ENCODE measurements at regions not wholly inside any gene's neighbourhood (a gene's known extent, or its start where the extent isn't known, plus 50 kb on each side); places are given as distances from the start of the nearest gene placed in this dataset.

DNA sequence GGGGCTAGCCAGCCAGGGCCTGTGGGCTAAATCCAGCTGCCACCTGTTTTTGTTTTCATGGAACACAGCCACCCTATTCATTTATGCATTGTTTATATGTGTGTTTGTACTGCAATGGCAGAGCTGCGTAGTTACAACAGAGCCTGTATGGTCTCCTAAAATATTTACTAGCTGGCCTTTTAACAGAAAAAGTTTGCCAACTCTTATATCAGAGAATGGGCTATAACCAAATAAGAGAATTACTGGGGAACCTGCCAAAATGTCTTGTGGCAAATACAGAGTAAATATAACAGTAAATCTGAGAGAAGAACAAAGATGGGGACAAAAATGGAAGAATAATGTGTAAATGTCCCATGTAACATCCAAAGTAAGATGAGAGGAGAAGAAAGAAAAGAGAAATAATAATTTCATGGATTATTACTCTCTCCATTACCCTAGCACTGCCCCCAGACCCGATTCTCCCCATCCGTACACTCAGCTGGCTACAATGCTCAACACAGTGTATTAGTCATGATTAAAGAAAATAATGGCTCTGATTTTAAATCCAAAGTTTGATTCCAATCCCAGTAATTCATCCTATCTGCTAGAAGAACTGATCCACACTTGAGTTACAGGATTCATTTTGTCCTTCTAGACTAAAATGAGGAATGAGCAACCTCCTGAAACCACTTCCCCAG, 249.3 kb downstream of the LRATD1 start:
- H4K91ac ChIP-seq (replicated peaks; ENCODE audit: insufficient read length, low read length): no peak overlapping the region
- H2AK5ac ChIP-seq (ENCODE audit: low read depth, low read length): no peak overlapping the region
- CTCF ChIA-PET (ENCODE audit: partially characterized antibody): interaction anchor here (1.3 kb wide), 2 partner anchors 12 to 22 kb away, joined by 3 to 5 read pairs; no protein-coding TSS in a partner anchor
- no peak overlapping the region for H3K4me3 ChIP-seq (ENCODE audit: extremely low read depth in 1 of 4, insufficient read depth in 2 of 4, low read depth in 3 of 4, low read length in 4 of 4)
- H4K20me1 ChIP-seq (replicated peaks in 1 of 2; ENCODE audit: control insufficient read depth in 1 of 2, insufficient read depth in 2 of 2, low read length in 2 of 2): no peaks in the 10 kb centered on the region
- H3K27ac ChIP-seq (ENCODE audit: low read depth, low read length): no peak overlapping the region
- no peak overlapping the region for H3K4ac ChIP-seq (replicated peaks; ENCODE audit: insufficient read length, low read depth, low read length)
- TF ChIP-seq, protein P1, sequence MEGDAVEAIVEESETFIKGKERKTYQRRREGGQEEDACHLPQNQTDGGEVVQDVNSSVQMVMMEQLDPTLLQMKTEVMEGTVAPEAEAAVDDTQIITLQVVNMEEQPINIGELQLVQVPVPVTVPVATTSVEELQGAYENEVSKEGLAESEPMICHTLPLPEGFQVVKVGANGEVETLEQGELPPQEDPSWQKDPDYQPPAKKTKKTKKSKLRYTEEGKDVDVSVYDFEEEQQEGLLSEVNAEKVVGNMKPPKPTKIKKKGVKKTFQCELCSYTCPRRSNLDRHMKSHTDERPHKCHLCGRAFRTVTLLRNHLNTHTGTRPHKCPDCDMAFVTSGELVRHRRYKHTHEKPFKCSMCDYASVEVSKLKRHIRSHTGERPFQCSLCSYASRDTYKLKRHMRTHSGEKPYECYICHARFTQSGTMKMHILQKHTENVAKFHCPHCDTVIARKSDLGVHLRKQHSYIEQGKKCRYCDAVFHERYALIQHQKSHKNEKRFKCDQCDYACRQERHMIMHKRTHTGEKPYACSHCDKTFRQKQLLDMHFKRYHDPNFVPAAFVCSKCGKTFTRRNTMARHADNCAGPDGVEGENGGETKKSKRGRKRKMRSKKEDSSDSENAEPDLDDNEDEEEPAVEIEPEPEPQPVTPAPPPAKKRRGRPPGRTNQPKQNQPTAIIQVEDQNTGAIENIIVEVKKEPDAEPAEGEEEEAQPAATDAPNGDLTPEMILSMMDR (IDR thresholded peaks at IDR 0.05; ENCODE audit: control extremely low read depth in 1 of 3, insufficient read depth in 1 of 3, low read depth in 1 of 3, low read length in 3 of 3): no peak
- TF ChIP-seq KDM4A (IDR thresholded peaks at IDR 0.05; ENCODE audit: low read depth, low read length, severe bottlenecking) (no peak), TEAD4 (IDR thresholded peaks at IDR 0.05; ENCODE audit: low read depth, low read length) (no peak), BCL11A (IDR thresholded peaks at IDR 0.05; ENCODE audit: low read depth in 2 of 2, low read length in 2 of 2) (no peak), SP1 (IDR thresholded peaks at IDR 0.05; ENCODE audit: low read depth, low read length) (no peak), CREB1 (IDR thresholded peaks at IDR 0.05) (no peak)
- H3K9me3 ChIP-seq (ENCODE audit: insufficient read depth in 2 of 2, low read depth in 1 of 2, low read length in 1 of 2): no peaks in the 10 kb centered on the region
- no peak overlapping the region for H3K14ac ChIP-seq (ENCODE audit: insufficient read length)
- 98% methylated on average over 3 of the region's 3 CpGs; no CpG with 5 or more reads in 1 of the 2 experiments for WGBS, 2 experiments (ENCODE audit: extremely low coverage in 1 of 2, insufficient coverage in 1 of 2, insufficient read length in 1 of 2, insufficient replicate concordance in 2 of 2, low coverage in 1 of 2, low lambda C conversion rate in 2 of 2, missing lambda C conversion rate in 1 of 2)
- no peak overlapping the region for H3K9ac ChIP-seq (replicated peaks in 1 of 4; ENCODE audit: extremely low read depth in 1 of 4, low read depth in 3 of 4, low read length in 3 of 4)
- no peak for DNase-seq (ENCODE audit: low read depth in 1 of 2, low spot score in 2 of 2)
- no peak overlapping the region for H2AFZ ChIP-seq (ENCODE audit: low read length)
- H3K79me2 ChIP-seq (ENCODE audit: control insufficient read depth in 1 of 2, insufficient read depth in 2 of 2, low read length in 2 of 2): no peaks in the 10 kb centered on the region
- no peak for FAIRE-seq
- H3K4me1 ChIP-seq (replicated peaks in 1 of 4; ENCODE audit: control insufficient read depth in 3 of 4, insufficient read depth in 4 of 4, low read length in 3 of 4): no peaks in the 10 kb centered on the region
- no peak overlapping the region for H3K4me2 ChIP-seq (ENCODE audit: insufficient read depth in 1 of 2, low read depth in 2 of 2, low read length in 2 of 2)
- H3K23me2 ChIP-seq (ENCODE audit: low read depth, low read length): no peaks in the 10 kb centered on the region
- no peak overlapping the region for H3K56ac ChIP-seq (replicated peaks; ENCODE audit: insufficient read length, low read depth, low read length)
- POLR2A ChIA-PET (ENCODE audit: partially characterized antibody): no interaction called here
- no peak overlapping the region for H3K18ac ChIP-seq (ENCODE audit: extremely low read depth, low read length)
- H3K79me1 ChIP-seq (ENCODE audit: low read depth, low read length): no peaks in the 10 kb centered on the region
- no peak overlapping the region for H4K5ac ChIP-seq (ENCODE audit: insufficient read length, low read depth, low read length)
- H2BK20ac ChIP-seq (ENCODE audit: low read length): no peak overlapping the region
- no peak overlapping the region for H3K23ac ChIP-seq (ENCODE audit: insufficient read length)
- no peaks in the 10 kb centered on the region for H3K36me3 ChIP-seq (ENCODE audit: control insufficient read depth in 2 of 4, insufficient read depth in 4 of 4, low read length in 3 of 4)
- H4K8ac ChIP-seq (ENCODE audit: extremely low read depth, insufficient read depth, low read length): no peak overlapping the region
- no peak overlapping the region for H2BK15ac ChIP-seq (ENCODE audit: low read length)
- no peak overlapping the region for H2BK12ac ChIP-seq (ENCODE audit: low read depth, low read length)
- no peaks in the 10 kb centered on the region for H3K27me3 ChIP-seq (replicated peaks in 1 of 4; ENCODE audit: control insufficient read depth in 3 of 4, extremely low read depth in 1 of 4, insufficient read depth in 3 of 4, low read length in 3 of 4)
- H2BK5ac ChIP-seq (ENCODE audit: low read depth, low read length): no peak overlapping the region
- H2BK120ac ChIP-seq (replicated peaks; ENCODE audit: low read depth, low read length): no peak overlapping the region
